GM23338 (cell line): ENCODE measurements at regions not wholly inside any gene's neighbourhood (a gene's known extent, or its start where the extent isn't known, plus 50 kb on each side); places are given as distances from the start of the nearest gene placed in this dataset.

Experiments used
- ATAC-seq: fragments of 200-7000 bp; cut with Tn5 transposase; 3 replicates; pipeline ENCODE4 v1.9.1; 2020
- DNase-seq: peaks from one replicate; pipeline ENCODE4 v3.0.0-alpha.2; 2015; ENCODE audit warnings: low spot score
- H2AFZ ChIP-seq: fragments of 200-600 bp; sonication (generic); 2 replicates; pipeline ENCODE4 v1.8.0; 2016; ENCODE audit warnings: antibody characterized with exemption, mild to moderate bottlenecking, moderate library complexity
- H3F3A ChIP-seq: fragments of 200-600 bp; sonication (generic); replicated peaks from 2 replicates; pipeline ENCODE4 v1.8.0; 2017; ENCODE audit warnings: antibody characterized with exemption, mixed run types, low read depth
- H3K27ac ChIP-seq: fragments of 200-600 bp; sonication (generic); 2 replicates; pipeline ENCODE4 v1.6.1; 2016; ENCODE audit warnings: low read depth
- H3K27me3 ChIP-seq: fragments of 200-600 bp; sonication (generic); 2 replicates; pipeline ENCODE4 v1.8.0; 2016; ENCODE audit warnings: mild to moderate bottlenecking, mixed run types, moderate library complexity; ENCODE audit not compliant: insufficient read depth
- H3K36me3 ChIP-seq: fragments of 200-600 bp; sonication (generic); 2 replicates; pipeline ENCODE4 v1.8.0; 2016; ENCODE audit warnings: mild to moderate bottlenecking; ENCODE audit not compliant: insufficient read depth
- H3K4me1 ChIP-seq: fragments of 200-600 bp; sonication (generic); 2 replicates; pipeline ENCODE4 v1.8.0; 2016; ENCODE audit warnings: mild to moderate bottlenecking, moderate library complexity; ENCODE audit not compliant: insufficient read depth
- H3K4me2 ChIP-seq: fragments of 200-600 bp; sonication (generic); 2 replicates; pipeline ENCODE4 v1.7.1; 2017; ENCODE audit warnings: mixed run types
- H3K4me3 ChIP-seq: fragments of 200-600 bp; sonication (generic); 2 replicates; pipeline ENCODE4 v1.6.1; 2016; ENCODE audit warnings: mixed run types
- H3K79me2 ChIP-seq: fragments of 200-600 bp; sonication (generic); replicated peaks from 2 replicates; pipeline ENCODE4 v1.8.0; 2017; ENCODE audit warnings: mild to moderate bottlenecking; ENCODE audit not compliant: insufficient read depth
- H3K9me2 ChIP-seq: fragments of 200-600 bp; sonication (generic); 2 replicates; pipeline ENCODE4 v1.8.0; 2017; ENCODE audit not compliant: insufficient read depth
- H4K20me1 ChIP-seq: fragments of 200-600 bp; sonication (generic); replicated peaks from 2 replicates; pipeline ENCODE4 v1.8.0; 2017; ENCODE audit warnings: mild to moderate bottlenecking; ENCODE audit not compliant: insufficient read depth
- H3K27ac Mint-ChIP-seq: 2 replicates; pipeline ENCODE4 v1.8.0; 2020; ENCODE audit warnings: inconsistent platforms, mild to moderate bottlenecking, moderate library complexity, mixed read lengths
- H3K27me3 Mint-ChIP-seq: 3 replicates; pipeline ENCODE4 v1.8.0; 2022; ENCODE audit warnings: low read depth, mild to moderate bottlenecking, moderate library complexity, mixed read lengths, inconsistent platforms; ENCODE audit not compliant: insufficient read depth, poor library complexity
- H3K36me3 Mint-ChIP-seq: 3 replicates; pipeline ENCODE4 v1.8.0; 2021; ENCODE audit warnings: low read depth, mild to moderate bottlenecking, inconsistent platforms, moderate library complexity, mixed read lengths
- H3K4me1 Mint-ChIP-seq: 3 replicates; pipeline ENCODE4 v1.8.0; 2020; ENCODE audit warnings: mild to moderate bottlenecking, inconsistent platforms, mixed read lengths
- H3K4me3 Mint-ChIP-seq: 3 replicates; pipeline ENCODE4 v1.8.0; 2021; ENCODE audit warnings: moderate library complexity, mild to moderate bottlenecking, inconsistent platforms, mixed read lengths
- H3K9me3 Mint-ChIP-seq: 3 replicates; pipeline ENCODE4 v1.8.0; 2020; ENCODE audit warnings: moderate library complexity, mild to moderate bottlenecking, inconsistent platforms, mixed read lengths
- CREB1 ChIP-seq: fragments of 250-450 bp; sonication (Bioruptor Pico); IDR thresholded peaks from 2 replicates; pipeline ENCODE4 v1.5.0; 2020; ENCODE audit warnings: low read depth, mild to moderate bottlenecking, moderate library complexity
- EZH2 ChIP-seq: fragments of 200-600 bp; sonication (generic); IDR thresholded peaks from one replicate; pipeline ENCODE4 v1.8.0; 2017; ENCODE audit warnings: antibody characterized with exemption, mild to moderate bottlenecking, low read depth; ENCODE audit not compliant: unreplicated experiment
- NANOG ChIP-seq: IDR thresholded peaks from 2 replicates; pipeline ENCODE4 v1.6.1; 2016; ENCODE audit warnings: antibody characterized with exemption, borderline replicate concordance
- POLR2AphosphoS5 ChIP-seq: IDR thresholded peaks from 2 replicates; pipeline ENCODE4 v1.6.1; 2016; ENCODE audit warnings: antibody characterized with exemption, low read depth
- STAT1 ChIP-seq: IDR thresholded peaks from one replicate; pipeline ENCODE4 v1.6.1; 2016; ENCODE audit warnings: antibody characterized with exemption; ENCODE audit not compliant: unreplicated experiment
- ZNF114 ChIP-seq: fragments of 250-450 bp; sonication (Bioruptor Pico); IDR thresholded peaks from 2 replicates; pipeline ENCODE4 v1.5.0; 2020; ENCODE audit warnings: mild to moderate bottlenecking, moderate library complexity
- ZNF331 ChIP-seq: fragments of 250-450 bp; sonication (Bioruptor Pico); IDR thresholded peaks from 2 replicates; pipeline ENCODE4 v1.5.0; 2020; ENCODE audit warnings: low read depth, mild to moderate bottlenecking, moderate library complexity
- TF ChIP-seq, protein P1 (sequence below): fragments of 250-450 bp; sonication (Bioruptor Pico); IDR thresholded peaks from 2 replicates; pipeline ENCODE4 v1.5.0; 2020; ENCODE audit warnings: mild to moderate bottlenecking, moderate library complexity
- TF ChIP-seq, protein P2 (sequence below): IDR thresholded peaks from one replicate; pipeline ENCODE4 v1.6.1; 2018; ENCODE audit warnings: antibody characterized with exemption; ENCODE audit not compliant: unreplicated experiment

DNA sequence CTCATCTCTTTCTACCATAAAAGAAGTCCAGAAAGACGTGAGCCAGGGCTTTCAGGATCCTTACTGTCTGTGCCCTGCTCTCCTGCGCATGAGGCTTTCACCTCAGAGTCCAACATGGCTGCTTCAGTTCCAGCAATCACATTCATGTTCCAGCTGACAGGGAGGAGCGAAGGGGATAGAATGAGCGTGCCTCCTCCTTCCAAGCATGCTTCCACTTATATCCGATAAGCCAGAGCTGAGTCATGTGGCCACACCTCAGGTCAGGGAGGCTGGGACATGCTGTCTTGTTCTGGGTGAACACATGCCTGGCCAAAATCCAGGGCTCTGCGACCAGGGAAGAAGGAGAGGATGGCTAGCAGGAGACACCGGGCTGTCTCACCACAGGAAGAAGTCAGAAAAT is 248.2 kb downstream of the SKAP2 start:
- TF ChIP-seq, protein P1, sequence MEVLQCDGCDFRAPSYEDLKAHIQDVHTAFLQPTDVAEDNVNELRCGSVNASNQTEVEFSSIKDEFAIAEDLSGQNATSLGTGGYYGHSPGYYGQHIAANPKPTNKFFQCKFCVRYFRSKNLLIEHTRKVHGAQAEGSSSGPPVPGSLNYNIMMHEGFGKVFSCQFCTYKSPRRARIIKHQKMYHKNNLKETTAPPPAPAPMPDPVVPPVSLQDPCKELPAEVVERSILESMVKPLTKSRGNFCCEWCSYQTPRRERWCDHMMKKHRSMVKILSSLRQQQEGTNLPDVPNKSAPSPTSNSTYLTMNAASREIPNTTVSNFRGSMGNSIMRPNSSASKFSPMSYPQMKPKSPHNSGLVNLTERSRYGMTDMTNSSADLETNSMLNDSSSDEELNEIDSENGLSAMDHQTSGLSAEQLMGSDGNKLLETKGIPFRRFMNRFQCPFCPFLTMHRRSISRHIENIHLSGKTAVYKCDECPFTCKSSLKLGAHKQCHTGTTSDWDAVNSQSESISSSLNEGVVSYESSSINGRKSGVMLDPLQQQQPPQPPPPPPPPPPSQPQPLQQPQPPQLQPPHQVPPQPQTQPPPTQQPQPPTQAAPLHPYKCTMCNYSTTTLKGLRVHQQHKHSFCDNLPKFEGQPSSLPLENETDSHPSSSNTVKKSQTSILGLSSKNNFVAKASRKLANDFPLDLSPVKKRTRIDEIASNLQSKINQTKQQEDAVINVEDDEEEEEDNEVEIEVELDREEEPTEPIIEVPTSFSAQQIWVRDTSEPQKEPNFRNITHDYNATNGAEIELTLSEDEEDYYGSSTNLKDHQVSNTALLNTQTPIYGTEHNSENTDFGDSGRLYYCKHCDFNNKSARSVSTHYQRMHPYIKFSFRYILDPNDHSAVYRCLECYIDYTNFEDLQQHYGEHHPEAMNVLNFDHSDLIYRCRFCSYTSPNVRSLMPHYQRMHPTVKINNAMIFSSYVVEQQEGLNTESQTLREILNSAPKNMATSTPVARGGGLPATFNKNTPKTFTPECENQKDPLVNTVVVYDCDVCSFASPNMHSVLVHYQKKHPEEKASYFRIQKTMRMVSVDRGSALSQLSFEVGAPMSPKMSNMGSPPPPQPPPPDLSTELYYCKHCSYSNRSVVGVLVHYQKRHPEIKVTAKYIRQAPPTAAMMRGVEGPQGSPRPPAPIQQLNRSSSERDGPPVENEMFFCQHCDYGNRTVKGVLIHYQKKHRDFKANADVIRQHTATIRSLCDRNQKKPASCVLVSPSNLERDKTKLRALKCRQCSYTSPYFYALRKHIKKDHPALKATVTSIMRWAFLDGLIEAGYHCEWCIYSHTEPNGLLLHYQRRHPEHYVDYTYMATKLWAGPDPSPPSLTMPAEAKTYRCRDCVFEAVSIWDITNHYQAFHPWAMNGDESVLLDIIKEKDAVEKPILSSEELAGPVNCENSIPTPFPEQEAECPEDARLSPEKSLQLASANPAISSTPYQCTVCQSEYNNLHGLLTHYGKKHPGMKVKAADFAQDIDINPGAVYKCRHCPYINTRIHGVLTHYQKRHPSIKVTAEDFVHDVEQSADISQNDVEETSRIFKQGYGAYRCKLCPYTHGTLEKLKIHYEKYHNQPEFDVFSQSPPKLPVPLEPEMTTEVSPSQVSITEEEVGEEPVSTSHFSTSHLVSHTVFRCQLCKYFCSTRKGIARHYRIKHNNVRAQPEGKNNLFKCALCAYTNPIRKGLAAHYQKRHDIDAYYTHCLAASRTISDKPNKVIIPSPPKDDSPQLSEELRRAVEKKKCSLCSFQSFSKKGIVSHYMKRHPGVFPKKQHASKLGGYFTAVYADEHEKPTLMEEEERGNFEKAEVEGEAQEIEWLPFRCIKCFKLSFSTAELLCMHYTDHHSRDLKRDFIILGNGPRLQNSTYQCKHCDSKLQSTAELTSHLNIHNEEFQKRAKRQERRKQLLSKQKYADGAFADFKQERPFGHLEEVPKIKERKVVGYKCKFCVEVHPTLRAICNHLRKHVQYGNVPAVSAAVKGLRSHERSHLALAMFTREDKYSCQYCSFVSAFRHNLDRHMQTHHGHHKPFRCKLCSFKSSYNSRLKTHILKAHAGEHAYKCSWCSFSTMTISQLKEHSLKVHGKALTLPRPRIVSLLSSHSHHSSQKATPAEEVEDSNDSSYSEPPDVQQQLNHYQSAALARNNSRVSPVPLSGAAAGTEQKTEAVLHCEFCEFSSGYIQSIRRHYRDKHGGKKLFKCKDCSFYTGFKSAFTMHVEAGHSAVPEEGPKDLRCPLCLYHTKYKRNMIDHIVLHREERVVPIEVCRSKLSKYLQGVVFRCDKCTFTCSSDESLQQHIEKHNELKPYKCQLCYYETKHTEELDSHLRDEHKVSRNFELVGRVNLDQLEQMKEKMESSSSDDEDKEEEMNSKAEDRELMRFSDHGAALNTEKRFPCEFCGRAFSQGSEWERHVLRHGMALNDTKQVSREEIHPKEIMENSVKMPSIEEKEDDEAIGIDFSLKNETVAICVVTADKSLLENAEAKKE, result no peak
- TF ChIP-seq CREB1 (CRISPR knock-in tag) (no peak), ZNF114 (no peak), POLR2AphosphoS5 (no peak), STAT1 (no peak), EZH2 (no peak), ZNF331 (no peak), NANOG (no peak)
- TF ChIP-seq, protein P2, sequence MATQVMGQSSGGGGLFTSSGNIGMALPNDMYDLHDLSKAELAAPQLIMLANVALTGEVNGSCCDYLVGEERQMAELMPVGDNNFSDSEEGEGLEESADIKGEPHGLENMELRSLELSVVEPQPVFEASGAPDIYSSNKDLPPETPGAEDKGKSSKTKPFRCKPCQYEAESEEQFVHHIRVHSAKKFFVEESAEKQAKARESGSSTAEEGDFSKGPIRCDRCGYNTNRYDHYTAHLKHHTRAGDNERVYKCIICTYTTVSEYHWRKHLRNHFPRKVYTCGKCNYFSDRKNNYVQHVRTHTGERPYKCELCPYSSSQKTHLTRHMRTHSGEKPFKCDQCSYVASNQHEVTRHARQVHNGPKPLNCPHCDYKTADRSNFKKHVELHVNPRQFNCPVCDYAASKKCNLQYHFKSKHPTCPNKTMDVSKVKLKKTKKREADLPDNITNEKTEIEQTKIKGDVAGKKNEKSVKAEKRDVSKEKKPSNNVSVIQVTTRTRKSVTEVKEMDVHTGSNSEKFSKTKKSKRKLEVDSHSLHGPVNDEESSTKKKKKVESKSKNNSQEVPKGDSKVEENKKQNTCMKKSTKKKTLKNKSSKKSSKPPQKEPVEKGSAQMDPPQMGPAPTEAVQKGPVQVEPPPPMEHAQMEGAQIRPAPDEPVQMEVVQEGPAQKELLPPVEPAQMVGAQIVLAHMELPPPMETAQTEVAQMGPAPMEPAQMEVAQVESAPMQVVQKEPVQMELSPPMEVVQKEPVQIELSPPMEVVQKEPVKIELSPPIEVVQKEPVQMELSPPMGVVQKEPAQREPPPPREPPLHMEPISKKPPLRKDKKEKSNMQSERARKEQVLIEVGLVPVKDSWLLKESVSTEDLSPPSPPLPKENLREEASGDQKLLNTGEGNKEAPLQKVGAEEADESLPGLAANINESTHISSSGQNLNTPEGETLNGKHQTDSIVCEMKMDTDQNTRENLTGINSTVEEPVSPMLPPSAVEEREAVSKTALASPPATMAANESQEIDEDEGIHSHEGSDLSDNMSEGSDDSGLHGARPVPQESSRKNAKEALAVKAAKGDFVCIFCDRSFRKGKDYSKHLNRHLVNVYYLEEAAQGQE, result no peak
- Histone ChIP-seq H3K9me2 (0 out of 2 replicates have a peak, but pooled peaks cover 2% of the 10 kb centered on the region), H3K4me3 (no peak overlapping the region), H3K4me1 (peaks cover 6% of the 10 kb centered on the region; the same call in 1 of the 2 replicates), H3K36me3 (no peaks in the 10 kb centered on the region), H3F3A (no peaks in the 10 kb centered on the region), H2AFZ (no peak overlapping the region), H3K27ac (no peak overlapping the region), H4K20me1 (no peaks in the 10 kb centered on the region), H3K79me2 (no peaks in the 10 kb centered on the region), H3K27me3 (no peaks in the 10 kb centered on the region), H3K4me2 (no peak overlapping the region)
- Mint-ChIP-seq H3K27ac (no peak overlapping the region), H3K4me1 (peaks cover 19% of the 10 kb centered on the region), H3K4me3 (no peak overlapping the region), H3K36me3 (no peaks in the 10 kb centered on the region), H3K9me3 (no peaks in the 10 kb centered on the region), H3K27me3 (peaks cover 9% of the 10 kb centered on the region)
- DNase-seq (no peak), ATAC-seq (no peak)
